GM21390 (cell line): ENCODE measurements at regions not wholly inside any gene's neighbourhood (a gene's known extent, or its start where the extent isn't known, plus 50 kb on each side); places are given as distances from the start of the nearest gene placed in this dataset.
"Not testable (repeated sequence)": the region's sequence is repeated elsewhere in the genome, so short reads cannot be mapped to it uniquely, and the experiment has no call there.

Experiments used
- ATAC-seq: cut with Tn5 transposase; IDR thresholded peaks from one replicate; pipeline ENCODE4 v1.9.1; 2021; ENCODE audit not compliant: unreplicated experiment

- not testable (repeated sequence) for ATAC-seq
Measured at GRCh38 chr20:47899313-47899712, 114.0 kb upstream of the SULF2 start.

GRCh38 chr20:47897461-47897860, 112.2 kb upstream of the SULF2 start:
- no peak for ATAC-seq

- not testable (repeated sequence) for ATAC-seq
Measured at GRCh38 chr20:47892681-47893080, 107.4 kb upstream of the SULF2 start.

DNA sequence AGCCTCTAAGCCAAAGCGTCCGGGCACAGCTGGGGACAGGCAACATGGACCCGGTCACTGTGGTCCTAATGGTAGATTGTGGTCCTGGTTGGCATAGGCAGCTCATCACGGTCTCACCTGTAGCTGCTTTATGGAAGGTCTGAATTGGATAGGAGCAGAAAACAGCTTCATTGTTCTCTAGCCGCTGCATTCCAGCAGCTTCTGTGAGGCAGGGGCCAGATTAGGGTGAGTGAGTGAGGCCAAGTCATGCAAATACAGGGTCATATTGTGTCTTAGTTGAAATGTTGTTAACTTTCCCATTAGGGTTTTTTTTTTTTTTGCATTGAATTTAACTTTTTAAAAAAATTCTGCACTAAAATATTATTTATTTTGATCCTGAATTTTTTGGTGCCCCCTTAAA, 105.4 kb upstream of the SULF2 start:
- not testable (repeated sequence) for ATAC-seq

DNA sequence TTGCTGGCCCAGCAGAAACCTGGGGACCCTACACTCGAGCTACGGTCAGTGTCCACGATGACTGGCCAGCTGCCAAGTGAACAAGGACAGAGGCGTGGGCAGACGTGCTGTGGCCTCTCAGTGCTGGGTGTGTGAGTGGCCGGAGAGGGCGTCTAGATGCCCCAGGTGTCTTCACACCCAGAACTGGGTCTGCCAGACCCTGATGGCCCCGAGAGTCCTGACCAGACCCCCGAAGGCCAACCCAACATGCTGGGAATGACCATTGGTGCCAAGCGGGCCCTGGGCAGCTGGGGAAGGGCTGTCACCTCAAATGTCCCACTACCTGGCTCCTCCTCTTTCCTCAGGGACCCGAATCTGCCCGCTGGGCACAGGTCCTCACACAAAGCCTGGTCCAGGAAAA, 104.5 kb upstream of the SULF2 start:
- ATAC-seq, result not testable (repeated sequence)

DNA sequence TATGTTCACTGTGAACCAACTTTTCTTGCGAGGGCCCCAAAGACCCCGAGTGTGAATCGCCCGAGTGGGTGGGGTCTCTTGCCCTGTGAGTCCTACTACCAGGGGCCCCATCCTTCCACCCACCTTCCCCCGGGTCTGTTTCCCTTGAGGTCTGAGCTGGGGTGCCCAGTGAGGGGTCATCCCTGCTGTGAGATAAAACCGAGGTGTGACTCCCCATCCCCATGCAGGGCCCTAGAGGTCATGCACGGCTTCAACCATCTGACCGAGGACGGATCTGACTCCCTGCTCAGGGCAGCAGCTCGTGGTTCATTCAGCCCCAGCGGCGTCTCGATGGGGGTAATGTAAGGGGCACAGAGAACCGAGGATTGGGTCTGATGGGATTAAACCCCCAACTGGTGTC, 103.1 kb upstream of the SULF2 start:
- no peak for ATAC-seq

GRCh38 chr20:47887477-47888080, 102.3 kb upstream of the SULF2 start:
- ATAC-seq, result no peak

DNA sequence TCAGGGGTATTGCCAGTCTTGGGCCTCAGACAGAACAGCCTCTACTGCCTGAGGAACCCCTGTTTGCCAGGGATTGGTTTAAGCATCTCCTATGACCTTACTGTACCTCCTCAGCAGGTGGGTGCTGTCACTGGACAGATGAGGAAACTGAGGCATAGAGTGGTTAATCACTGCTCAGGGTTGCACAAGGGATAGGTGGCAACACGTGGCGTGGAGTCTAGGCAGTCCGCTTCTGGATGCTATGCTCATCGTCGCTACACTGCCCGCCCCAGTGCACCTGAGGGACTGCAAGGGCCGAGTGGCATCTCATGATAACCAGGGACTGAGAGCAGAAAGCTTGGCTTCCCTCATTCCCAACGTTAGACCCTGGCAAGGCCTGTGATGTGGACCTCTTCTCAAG, 101.8 kb upstream of the SULF2 start:
- ATAC-seq, result no peak

GRCh38 chr20:47886454-47887041, 101.3 kb upstream of the SULF2 start:
- no peak for ATAC-seq

DNA sequence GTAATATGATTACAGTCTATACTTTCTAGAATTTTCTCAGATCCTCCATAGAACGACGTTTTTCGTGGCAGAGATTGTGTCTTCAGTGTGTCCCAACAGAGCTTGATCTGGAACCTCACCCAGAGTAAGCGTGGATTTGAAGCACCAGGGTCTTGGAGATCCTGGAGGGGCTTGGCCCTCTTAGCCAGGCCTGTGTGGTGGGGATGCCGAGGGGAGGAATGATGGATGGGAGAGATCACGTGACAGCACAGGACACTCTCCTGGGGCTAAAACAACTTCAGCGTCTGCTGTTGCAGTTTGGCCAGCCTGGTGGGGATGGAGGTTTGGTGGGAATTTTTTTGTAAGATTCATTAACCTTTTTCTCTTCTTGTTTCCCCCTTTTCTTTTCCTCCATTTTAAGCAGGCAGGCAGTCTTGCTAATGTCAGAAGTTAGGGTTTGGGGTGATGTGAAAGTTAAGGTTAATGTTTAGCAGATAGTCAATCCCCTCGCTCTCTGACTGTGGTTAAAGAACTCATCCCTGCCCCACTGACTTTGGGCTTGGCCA, 100.7 kb upstream of the SULF2 start:
- ATAC-seq, result no peak

GRCh38 chr20:47883940-47884339, 98.7 kb upstream of the SULF2 start:
- ATAC-seq, result not testable (repeated sequence)

DNA sequence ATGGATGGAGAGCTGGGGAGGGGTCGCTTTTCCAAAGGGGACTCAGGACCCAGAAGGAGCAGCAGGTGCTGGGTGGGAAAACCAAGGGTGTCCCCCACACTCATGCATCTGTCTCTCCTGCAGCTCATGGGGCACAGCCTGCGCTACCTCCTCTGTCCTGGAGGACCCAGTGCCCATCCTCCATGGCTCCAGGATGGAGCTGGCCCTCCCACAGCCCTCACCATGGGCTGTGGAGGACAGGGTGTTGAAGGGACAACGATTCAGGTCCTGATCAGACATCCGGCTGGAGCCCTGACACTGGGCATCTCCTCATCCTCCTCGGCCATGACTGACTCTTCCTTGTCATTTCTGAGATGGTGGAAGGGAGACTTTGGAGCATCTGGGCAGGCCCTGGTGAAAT, 97.9 kb upstream of the SULF2 start:
- ATAC-seq, result no peak

DNA sequence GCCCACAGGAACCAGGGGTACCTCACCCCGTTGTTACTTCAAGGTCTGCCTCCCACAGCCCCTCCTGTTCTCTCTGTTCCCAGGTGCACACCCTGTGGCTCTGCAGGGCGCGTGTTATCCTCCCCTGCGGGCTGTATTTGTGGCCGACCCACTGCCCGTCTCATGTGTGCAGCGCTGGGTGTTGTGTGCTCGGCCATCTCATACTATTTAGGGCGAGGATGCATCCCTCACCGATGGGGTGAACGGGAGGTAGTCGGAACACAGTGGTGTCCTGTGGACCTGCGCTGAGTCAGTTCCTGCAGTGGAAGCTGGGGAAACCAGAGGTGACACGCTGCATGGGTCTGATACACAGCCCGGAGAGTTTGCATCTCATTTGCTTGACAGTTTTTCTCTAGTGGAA, 94.5 kb upstream of the SULF2 start:
- no peak for ATAC-seq

- no peak for ATAC-seq
Measured at GRCh38 chr20:47878601-47879027, 93.3 kb upstream of the SULF2 start.

DNA sequence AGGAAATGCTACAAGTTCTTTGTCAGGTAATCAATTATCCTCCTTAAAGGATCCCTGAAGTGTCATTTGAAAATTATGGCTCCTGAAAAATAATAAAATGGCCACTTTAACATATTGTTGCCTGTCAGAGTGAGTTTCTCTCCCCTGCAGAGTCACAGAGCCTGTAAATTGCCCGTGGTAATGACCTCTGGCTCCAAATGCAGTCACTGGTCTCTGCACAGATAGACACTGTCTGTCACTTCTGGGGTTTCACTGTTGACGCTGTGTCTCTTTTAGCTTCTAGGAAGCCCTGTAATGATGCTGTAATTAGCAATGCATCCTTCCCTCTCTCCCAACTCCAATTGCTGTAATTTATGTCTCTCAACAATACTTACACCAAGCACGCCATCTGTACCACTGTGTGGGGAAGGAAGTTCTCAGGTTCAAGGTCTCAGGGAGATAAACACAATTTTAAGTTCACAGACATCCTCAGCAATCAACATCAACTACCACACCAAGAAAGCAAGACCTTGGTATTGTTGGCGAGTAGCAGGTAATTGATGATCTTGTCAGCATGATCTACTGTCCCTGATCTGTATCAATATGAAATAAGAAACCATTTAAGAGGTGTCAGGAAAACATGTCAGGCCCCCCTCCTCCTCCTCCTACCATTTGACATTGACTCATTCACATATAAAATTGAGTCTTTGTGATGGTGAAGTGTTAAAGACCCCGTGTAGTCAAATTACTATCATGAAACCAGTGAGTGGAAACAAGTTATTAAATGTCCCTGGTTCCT, 91.2 kb upstream of the SULF2 start:
- no peak for ATAC-seq

GRCh38 chr20:47875297-47876025, 90.2 kb upstream of the SULF2 start:
- no peak for ATAC-seq

GRCh38 chr20:47872341-47872740, 87.1 kb upstream of the SULF2 start:
- no peak for ATAC-seq

DNA sequence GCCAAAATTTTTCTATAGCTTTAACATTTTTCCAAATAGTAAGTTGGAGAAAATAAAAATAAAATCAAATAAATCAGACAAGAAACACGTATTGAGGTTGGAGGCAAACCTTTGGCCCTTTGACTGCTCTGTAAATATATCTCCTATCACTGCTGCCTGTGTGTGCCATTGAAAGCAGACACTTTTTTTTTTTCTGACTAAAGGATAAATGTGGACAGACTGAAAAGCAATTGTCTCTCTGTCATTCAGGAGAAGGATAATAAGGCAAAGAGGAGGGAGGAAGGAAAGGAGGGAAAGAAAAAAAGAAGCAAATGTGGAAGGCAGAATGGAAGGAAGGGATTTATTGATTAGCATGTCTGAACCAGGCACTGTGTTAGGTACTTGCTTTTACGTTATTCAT, 85.2 kb upstream of the SULF2 start:
- no peak for ATAC-seq

DNA sequence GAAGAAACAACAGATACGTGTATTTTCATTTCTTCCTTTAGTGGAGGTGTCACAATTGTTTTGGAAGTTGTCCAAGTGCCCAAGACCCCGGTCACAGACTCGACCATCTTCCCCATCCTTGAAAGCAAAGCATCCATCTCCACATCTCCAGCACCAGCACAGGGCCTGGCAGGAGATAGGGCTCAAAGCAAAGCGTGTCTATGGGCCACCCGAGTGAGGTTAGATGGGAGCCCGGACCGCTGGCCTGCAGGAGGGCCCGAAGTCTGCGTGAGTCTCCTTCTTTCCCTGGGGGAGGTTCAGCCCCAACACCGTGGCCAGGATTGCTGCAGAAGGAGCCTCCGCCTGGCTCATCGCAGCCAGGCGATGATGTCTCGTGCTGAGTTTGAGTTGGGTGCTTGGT, 83.5 kb upstream of the SULF2 start:
- ATAC-seq, result no peak

DNA sequence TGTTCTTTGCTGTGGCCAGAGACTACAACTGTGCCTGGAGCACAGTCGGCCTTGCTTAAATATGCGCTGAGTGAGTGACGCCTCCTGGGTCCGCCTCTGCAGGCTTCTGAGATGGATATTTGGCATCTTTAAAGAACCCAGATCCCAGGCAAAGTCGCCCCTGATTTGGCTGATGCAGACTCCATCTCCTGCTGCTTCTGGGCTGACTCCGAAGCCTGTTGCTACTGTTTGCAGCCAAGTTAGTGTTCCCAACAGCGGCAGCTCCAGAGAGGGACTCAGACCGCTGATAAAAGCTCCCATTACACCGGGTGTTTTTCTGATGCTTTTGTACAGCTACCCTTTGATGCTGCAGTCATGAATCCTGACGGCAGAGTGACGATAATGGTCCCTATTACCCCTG, 83.0 kb upstream of the SULF2 start:
- ATAC-seq, result no peak

- no peak for ATAC-seq
Measured at GRCh38 chr20:47867831-47868230, 82.5 kb upstream of the SULF2 start.
